ENCODE measurements at regions not wholly inside any gene's neighbourhood (a gene's known extent, or its start where the extent isn't known, plus 50 kb on each side); places are given as distances from the start of the nearest gene placed in this dataset.

- TF ChIP-seq CTCF (IDR thresholded peaks at IDR 0.05) = no peak
- TF ChIP-seq POLR2A (IDR thresholded peaks at IDR 0.05) = no peak
These were observed 256.7 kb downstream of the SUDS3 start for GRCh38 chr12:118633071-118633470.
